Ammon's horn (tissue), 1 donor: ENCODE measurements at regions not wholly inside any gene's neighbourhood (a gene's known extent, or its start where the extent isn't known, plus 50 kb on each side); places are given as distances from the start of the nearest gene placed in this dataset.
A peak's percentile ranks its signal among the peaks of the same experiment; 100 is the strongest.
"Not testable (repeated sequence)": the region's sequence is repeated elsewhere in the genome, so short reads cannot be mapped to it uniquely, and the experiment has no call there.

ENCODE experiments used
- DNase-seq: peaks from one replicate; pipeline ENCODE4 v3.0.0-alpha.2; 2016; ENCODE audit warnings: low spot score

DNA sequence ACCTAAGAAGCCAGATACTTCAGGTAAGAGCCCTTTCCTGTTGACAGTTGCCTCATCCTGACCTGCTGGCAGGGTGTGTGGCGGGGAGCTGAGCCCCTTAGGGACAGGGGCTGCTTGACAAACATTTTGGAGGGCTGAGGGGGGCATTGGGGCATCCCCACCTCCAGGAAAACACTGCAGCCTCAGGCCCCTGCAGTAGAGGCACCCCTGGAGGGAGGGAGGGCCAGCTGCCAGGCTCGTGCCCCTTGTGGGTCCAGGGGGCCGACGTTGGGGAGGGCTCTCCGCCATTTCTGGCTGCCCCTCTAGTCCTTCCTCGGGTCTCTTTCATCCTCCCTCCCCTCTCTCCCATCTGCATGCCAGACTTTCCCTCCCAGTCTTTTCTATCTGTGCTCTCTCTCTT is 177.3 kb downstream of the RPS24 start:
- DNase-seq = no peak

DNA sequence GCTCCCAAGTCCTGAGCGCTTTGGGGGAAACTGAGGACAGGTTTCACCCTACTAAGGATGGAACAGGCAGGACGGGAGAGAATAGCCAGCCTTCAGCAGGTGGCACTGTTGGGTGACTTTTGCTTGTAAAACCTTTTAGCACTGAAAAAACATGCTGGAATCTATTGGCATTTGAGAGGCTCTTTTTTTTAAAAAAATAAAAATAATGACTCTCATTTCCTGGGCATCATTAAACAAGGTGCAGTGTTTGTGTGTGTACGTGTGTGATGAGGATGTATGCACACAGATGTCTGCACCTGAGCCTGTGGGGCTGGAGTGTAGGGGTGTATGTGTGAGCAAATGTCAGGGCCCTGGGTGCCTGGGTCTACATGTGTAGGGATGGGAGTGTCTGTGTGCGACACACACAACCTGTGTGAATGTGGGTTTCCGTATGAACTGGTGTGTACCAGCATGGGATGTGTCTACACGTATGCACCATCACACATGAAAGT is 177.9 kb downstream of the RPS24 start:
- DNase-seq = peak; percentile 77

DNA sequence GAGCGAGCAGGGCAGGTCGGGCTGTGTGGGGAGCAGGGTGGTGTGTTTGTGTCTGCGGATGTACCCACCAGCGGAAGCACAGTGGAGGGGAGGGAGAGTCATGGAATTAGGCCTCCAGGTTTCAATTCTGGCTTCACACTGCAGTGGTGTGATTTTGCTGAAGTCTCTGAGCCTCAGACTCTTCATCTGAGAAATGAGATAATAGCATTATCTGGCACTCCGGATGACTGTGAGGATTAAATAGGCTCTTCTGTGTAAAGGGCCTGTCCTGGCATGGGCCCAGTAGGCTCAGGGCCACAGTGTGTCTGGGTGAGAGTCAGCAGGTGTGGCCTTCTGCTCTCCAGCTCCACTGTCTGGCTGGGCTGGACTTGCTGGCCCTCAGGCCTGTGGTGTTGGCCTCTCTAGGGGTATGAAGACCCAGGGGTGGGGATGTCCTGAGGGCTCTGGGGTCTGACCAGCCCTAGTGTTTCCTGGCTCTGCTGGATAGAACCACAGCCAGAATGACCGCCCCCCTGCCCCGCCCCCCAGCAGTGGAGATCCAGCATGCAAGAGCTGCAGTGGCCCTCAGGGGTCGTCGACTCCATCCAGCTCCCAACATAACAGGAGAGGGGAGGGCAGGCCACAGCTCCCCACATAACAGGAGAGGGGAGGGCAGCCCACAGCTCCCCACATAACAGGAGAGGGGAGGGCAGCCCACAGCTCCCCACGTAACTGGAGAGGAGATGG is 178.6 kb downstream of the RPS24 start:
- DNase-seq = no peak

DNA sequence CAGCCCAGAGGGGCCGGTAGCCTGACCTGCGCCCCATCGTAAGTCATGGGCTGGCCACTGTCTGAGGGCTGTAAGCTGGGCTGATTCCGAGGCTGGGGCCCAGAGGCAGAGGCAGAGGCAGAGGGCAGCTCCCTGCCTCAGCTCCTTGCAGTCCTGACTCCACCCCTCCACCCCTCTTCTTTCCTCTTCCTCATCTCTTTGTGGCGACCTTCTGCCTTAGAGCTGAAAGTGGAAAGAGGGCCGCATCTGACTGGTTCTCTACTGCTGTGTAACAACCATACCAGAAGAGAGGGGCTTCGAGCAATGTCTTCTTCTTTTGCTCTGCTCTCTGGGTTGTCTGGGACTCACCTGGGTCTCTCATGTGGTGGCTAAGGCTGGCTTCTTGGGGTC is 179.1 kb downstream of the RPS24 start:
- DNase-seq = no peak

DNA sequence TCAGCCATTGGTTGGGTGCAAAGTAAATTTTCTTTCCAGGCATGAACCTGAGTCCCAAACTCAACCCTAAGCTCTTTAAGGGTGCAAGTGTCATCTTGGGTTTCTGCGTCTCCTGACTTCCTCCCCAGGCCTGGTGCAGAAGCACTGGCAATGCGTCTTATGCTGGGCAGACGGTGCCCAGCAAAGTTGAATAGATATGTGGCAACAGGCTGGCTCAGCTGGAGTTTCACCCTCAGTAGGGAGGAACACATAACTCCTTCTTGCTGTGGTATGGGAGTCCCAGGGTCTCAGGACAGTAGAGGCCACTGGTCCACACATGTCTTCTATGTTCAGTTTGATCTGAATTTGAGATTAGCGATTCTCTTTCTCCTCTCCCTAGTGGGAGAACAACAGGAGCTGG is 181.3 kb downstream of the RPS24 start:
- no peak for DNase-seq

DNA sequence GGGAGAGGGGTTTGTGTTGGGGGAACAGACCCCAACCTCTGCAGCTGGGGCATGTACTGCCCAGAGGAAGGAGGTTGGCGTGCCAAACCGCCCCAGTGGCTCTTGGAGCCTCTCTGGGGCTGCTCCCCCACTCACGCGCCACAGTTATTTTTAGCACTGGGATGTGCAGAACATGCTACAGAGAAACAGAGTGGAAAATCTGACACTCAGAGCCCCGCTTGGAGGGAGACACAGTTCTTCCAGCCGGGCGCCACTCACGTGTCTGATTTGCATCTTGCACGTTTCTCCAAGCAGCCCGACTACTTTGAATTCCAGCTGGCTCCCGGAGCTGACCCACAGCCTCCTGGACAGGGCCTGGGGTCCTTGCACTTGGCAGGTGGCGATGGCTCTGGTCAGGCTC is 182.0 kb downstream of the RPS24 start:
- peak; percentile 57 for DNase-seq

DNA sequence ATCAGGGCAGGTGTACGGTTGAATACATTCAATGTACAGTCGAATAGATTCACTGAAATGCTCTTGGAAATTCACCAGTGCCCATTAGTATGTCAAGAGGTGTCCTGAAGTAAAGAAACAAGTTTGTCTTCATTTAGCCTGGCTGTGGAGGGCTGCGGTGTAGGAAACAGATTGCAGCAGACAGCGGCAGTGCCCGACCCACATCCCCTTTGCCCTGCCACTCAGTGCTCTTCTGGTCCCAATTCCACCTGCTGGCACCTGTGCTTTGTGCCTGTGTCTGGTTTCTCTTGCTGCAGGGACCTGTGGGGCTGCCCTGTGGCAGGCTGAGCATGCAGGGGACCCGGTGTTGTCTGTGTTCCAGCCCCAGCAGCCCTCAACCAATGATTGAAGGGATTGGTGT is 183.7 kb downstream of the RPS24 start:
- no peak for DNase-seq

DNA sequence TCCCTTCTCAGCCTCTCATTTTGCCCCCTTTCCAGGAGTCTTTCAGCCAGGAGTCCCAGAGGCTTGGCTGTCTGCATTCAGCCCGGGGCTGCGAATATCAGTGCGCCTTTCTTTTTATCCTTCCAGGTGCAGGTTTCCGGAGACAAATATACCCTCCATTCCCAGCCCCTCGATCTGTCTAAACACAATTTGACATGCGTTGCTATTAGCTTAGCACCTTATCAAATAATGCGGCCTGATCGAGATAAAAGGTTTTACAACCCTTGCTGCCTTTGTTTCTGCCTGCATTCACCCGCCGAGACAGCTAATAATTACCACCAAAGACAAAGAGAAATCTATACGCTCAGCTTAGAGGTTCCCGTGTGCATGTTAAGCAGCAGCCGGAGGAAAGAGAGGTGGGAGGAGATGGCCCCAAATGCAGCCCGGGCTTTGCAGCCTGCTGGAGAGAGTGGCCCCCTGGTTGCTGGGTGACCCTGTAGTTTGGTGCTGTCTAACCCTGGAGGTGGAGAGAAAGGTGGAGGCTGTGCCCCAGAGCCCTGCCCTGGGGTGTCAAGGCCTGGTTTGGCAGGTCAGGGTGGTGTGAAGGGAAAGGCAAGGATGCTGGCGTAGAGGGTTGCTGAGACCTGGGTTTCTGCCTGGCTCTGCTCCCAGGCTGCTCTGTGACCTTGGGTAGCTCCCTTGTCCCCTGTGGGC is 185.3 kb downstream of the RPS24 start:
- no peak for DNase-seq

DNA sequence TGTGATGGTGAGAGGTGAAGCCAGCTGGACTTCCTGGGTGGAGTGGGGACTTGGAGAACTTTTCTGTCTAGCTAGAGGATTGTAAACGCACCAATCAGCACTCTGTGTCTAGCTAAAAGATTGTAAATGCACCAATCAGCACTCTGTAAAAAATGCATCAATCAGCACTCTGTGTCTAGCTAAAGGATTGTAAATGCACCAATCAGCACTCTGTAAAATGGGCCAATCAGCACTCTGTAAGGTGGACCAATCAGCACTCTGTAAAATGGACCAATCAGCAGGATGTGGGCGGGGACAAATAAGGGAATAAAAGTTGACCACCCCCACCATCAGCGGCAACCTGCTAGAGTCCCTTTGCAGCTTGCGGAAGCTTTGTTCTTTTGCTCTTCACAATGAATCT is 185.9 kb downstream of the RPS24 start:
- DNase-seq = not testable (repeated sequence)

DNA sequence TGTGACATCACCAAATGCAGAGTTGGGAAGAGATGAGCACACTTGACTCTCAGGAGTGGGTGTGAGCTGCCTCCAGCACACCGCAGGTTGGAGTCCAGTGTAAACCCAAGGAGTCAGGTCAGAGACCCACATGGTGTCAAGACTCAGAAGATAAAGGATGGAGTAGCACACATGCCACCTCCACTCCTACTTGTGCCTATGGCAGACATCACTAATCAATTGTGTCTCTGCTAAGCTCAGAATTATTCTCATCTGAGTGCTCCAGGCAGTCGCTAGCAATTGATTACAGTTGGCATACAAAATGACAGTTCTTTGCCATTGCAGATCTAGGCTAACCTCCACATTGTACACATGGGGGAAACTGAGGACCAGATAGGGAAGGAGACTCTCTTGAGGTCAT is 187.1 kb downstream of the RPS24 start:
- DNase-seq = no peak

DNA sequence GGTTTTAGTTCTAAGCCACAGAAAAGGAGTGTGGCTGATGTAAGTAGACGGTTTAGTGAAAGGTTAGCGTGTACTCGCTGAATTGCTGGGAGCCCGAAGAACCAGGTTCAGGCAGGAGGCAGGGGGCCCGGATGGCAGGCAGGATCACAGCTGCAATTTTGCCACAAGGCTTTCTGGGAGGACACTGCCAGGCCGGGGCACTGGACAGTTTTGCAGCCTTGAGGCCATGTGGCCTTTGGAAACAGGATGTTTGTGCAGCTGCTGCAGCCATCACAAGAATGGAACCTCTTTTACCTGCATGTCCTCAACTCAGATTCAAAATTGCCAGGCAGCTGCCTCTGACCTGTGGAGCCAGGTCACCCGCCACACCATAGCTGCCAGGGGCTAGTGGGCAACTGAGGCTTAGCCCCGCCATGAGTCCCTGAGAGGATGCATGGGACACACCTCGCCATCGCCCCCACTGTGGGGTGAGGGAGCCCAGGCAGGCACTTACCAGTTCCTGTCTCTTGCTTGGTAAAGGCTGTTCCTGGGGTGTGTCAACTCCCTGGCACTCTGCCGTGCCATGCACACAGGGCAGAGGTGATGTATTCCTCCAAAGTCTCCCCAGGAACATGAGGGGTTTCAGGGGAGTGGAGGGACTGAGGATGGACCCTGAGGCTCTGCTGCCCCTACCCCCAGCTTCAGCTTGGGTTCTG is 188.6 kb downstream of the RPS24 start:
- DNase-seq = no peak

DNA sequence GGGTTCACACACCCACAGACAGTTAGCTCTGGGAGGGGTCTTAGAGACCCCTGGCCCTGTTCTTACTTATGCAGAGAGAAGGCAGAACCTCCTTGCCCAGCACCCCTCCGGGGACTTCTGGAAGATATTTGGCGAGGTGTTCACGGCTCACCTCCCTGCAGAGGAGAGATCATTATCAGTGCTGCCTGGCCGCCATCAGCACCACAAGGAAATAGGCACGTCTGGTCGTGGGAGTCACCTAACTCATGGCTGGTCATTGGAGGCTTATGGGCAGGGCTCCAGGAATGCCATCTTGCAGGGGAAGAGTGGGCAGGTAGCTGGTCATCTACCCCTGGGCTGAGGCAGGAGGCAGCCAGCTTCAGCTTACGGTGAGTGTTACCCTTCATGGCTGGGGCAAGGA is 189.4 kb downstream of the RPS24 start:
- no peak for DNase-seq

DNA sequence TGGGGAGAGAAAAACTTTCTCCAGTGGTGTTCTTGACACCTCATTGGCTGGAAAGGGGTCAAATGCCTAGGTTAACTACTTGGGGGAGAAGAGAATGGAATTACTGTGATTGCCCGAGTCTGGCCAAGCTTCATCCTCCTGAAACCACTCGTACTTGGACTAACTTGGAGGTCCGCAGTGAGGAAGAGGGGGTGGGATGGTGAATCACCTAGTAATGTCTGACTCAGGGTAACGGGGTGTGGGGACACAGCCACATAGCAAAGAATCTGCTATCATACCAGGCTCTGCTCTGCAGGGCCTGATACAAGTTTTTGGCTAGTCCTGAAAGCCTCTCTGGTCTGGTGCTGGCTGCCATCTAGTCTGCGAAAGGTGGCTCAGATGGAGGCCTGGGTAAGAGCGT is 190.9 kb downstream of the RPS24 start:
- no peak for DNase-seq

DNA sequence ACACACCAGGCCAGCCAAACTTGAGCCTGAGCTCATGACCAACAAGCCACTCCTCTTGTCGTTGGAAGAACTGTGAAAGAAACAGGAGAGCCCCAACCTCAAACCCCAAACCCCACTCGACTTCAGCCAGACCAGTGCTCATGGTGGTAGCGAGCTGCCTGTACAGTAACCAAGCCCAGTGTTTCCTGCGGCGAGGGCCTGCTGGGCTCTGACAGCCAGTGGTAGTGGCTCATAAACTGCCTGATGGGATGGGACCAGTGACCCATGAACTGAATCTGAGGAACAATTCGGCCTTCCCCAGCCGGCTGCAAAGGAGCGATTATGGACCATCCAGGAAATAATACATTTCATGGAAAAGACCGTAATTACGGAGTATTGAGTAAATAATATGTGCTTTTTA is 191.9 kb downstream of the RPS24 start:
- DNase-seq = no peak

DNA sequence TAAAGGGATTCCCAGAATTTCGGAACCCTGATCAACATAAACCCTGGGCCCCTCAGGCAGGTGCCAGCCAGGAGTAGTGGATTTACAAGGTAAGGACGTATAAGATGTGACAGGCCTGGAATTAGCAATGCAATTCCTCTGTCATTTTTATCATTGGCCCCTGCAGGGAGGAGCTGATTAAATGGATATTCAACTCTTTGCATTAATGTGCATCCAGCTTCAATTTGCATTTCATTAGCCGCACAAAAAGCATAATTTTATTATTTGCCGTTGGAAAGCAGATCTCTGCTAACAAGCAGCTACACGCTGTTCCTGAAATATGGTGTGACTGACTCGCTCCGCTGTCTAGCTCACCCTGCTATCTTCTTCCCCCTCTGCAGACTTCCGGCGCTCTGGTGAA is 195.8 kb downstream of the RPS24 start:
- DNase-seq = no peak

DNA sequence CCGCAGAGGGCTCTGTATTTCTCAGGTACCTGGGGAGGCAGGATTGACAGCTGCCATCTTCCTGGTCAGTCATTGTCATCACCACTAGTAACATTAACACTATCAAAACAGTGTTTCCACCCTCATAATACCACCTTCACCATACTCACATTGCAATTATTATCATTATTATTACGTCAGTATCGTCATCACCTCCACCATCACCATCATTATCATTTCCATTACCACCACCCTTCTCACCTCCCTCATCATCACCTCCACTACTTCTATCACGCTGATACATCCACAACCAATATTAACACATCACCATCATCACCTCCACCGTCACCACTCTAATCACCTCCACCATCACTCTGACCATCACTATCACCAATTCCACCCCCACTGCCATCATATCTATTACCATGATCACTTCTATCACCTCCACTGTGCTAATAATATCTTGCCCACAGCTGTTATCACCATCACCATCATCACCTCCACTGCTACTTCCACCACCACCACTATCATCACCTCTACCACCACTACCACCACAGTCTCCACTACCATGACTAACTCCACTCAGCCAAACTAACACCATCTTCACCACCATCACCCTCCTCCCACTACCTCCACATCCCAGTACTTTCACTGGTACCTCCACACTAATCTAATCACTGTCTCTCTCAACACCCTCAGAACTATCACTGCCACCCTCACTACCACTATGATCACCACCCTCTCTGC is 196.4 kb downstream of the RPS24 start:
- no peak for DNase-seq

DNA sequence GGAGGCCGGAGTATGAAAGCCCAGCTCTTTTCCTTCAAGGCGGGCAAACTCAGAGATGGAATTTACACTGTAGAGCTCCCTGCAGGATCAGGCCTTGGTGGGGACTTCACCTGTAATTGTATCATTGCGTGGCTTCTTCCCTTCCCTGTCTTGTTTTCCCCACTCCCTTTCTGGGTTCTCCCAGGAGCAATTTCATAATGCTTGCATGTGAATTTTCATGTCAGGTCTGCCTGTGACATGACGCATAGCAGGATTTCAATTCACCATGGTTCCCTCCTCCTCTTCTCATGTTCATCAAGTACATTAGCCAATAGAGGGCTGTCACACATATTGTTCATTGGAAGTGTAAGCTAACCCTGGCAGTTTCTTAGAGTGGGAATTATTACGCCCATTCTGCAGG is 197.7 kb downstream of the RPS24 start:
- DNase-seq = peak; percentile 38

DNA sequence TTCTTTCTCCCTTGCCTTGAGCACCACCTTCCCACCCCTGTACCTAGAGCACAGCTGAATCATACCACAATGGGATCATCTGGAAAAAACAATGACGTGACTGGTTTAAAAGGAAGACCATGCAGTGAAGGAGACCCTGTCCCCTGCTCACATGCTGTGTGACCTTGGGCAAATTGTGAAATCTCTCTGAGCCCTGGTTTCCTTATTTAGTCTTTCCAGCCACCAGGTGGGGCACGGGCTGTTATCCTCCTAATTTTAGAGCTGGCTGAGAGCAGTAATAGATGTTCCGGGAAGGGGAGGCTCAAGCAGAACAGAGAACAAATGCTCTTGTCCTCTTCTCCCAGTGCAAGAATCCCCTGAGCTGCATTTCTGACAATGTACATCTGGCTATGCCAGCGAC is 198.3 kb downstream of the RPS24 start:
- peak; percentile 30 for DNase-seq

DNA sequence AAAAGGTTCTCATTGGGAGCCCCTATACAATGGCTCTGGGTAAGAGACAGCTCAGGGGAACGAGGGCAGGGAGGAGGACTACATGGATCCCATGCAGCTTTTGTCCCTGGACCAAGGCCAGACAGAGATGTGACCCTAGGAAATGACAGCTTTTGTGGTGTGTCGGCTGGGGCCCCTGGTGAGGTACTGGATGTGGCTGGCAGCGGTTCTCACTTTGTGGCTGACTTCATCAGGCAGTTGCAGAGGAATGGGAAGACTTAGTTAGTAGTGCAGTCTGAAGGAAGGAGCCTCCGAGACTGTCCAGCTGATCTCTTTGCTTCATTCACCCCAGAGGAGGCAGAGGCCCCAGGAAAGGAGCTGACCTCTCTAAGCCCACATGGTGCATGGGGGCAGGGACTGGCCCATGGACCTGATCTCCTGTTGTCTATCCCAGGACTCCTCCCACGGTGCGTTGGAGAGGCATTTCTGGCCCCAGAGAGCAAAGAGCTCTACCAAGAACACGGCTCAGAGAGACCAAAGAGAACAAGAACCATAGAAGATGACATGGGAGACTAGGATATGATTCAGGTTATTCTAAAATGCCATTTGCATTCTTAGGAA is 202.9 kb downstream of the RPS24 start:
- DNase-seq = no peak

DNA sequence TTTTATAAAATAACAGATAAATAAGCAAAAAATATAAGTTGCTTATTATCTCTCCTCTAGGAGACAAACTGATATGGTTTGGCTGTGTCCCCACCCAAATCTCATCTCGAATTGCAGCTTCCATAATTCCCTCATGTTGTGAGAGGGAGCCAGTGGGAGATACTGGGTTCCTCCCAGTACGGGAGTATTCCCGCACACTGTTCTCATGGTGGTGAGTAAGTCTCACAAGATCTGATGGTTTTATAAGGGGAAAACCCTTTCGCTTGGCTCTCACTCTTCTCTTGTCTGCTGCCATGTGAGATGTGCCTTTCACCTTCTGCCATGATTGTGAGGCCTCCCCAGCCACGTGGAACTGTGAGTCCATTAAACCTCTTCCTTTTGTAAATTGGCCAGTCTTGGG is 204.3 kb downstream of the RPS24 start:
- DNase-seq = not testable (repeated sequence)

DNA sequence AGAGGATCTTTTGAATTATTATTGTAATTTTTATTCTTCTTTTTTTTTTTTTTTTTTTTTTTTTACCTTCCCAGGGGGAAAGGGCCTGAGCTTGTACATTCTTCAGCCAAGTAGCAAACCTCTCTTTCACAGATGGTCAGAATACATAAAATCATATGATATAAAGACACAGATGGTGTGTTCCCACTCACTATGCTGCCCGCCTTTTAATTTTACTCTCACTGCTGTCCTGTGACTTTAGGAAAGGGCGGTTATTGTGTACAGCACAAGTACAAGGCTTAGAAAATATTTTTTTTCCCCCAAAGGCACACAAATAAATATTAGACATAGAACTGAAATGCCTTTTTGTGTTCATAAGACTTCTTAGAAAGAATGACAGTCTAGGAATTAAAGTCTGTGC is 213.6 kb downstream of the RPS24 start:
- no peak for DNase-seq

DNA sequence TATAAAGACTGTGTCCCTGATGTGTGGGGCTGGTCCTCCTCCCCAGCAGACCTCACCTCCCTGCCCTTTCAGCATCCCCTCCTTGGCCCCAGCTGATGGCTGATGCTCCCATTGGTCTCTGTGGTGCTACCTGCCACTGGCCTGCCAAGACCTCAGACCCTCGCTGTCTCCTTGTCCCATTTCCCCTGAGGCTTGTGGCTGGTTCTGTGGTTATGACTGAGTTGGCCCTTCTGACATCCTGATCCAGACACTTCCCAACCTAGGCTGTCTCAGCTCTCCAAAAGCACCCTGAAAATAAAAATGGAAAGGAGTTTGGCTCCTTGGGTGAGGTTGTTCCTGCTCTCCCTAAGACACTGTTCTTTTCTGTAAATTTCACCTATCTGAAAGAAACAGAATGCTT is 214.2 kb downstream of the RPS24 start:
- DNase-seq = no peak
